Caco-2 (cell line): ENCODE measurements at regions not wholly inside any gene's neighbourhood (a gene's known extent, or its start where the extent isn't known, plus 50 kb on each side); places are given as distances from the start of the nearest gene placed in this dataset.

Experiments
- BruUV-seq: library from RNA; stranded (reverse); fragments of 400-500 nt; replicated peaks from 2 replicates; lab custom pipeline; 2021; lab: Mats Ljungman, UMichigan
- CTCF ChIA-PET: fragments of 300-600 bp; sonication (Branson Sonifier 250); formaldehyde crosslinking; loops from one replicate; lab custom pipeline; 2022; ENCODE audit warnings: antibody characterized with exemption; lab: Charles Lee
- POLR2A ChIA-PET: fragments of 300-600 bp; sonication (Branson Sonifier 250); formaldehyde crosslinking; loops from one replicate; lab custom pipeline; 2022; ENCODE audit warnings: antibody characterized with exemption; lab: Charles Lee
- DNase-seq, 2 experiments: peaks; one replicate each; pipeline versions ENCODE4 v3.0.0 to v3.0.0-alpha.2; 2020 to 2022
- H3K27me3 ChIP-seq: replicated peaks from 2 replicates; pipeline ENCODE4 v1.6.0; 2011; ENCODE audit warnings: low read length; ENCODE audit not compliant: control insufficient read depth, insufficient read depth
- H3K36me3 ChIP-seq: 2 replicates; pipeline ENCODE4 v1.5.1; 2011; ENCODE audit warnings: low read length; ENCODE audit not compliant: control insufficient read depth, insufficient read depth
- H3K4me1 ChIP-seq: fragments of 250-450 bp; sonication (Bioruptor Pico); 2 replicates; pipeline ENCODE4 v1.5.1; 2020; ENCODE audit warnings: mild to moderate bottlenecking
- H3K4me3 ChIP-seq: 2 replicates; pipeline ENCODE4 v1.5.1; 2011; ENCODE audit warnings: low read depth, mild to moderate bottlenecking, control low read depth, low read length
- H3K9me3 ChIP-seq: fragments of 250-450 bp; sonication (Bioruptor Pico); 2 replicates; pipeline ENCODE4 v1.5.1; 2020; ENCODE audit warnings: mild to moderate bottlenecking, moderate library complexity
- H3K27ac Mint-ChIP-seq: one replicate; pipeline ENCODE4 v1.8.0; 2022; ENCODE audit warnings: mixed read lengths; ENCODE audit not compliant: unreplicated experiment
- H3K27me3 Mint-ChIP-seq: one replicate; pipeline ENCODE4 v1.8.0; 2022; ENCODE audit warnings: mixed read lengths; ENCODE audit not compliant: insufficient read depth, unreplicated experiment
- H3K36me3 Mint-ChIP-seq: one replicate; pipeline ENCODE4 v1.8.0; 2022; ENCODE audit warnings: mild to moderate bottlenecking, mixed read lengths; ENCODE audit not compliant: insufficient read depth, unreplicated experiment
- H3K4me1 Mint-ChIP-seq: one replicate; pipeline ENCODE4 v1.8.0; 2022; ENCODE audit warnings: low read depth, mixed read lengths; ENCODE audit not compliant: unreplicated experiment
- H3K4me3 Mint-ChIP-seq: one replicate; pipeline ENCODE4 v1.8.0; 2022; ENCODE audit warnings: mild to moderate bottlenecking, moderate library complexity, mixed read lengths; ENCODE audit not compliant: unreplicated experiment
- H3K9me3 Mint-ChIP-seq: one replicate; pipeline ENCODE4 v1.8.0; 2022; ENCODE audit warnings: mixed read lengths; ENCODE audit not compliant: unreplicated experiment
- intact Hi-C: fragments of 100-400 bp; cut with micrococcal nuclease; formaldehyde crosslinking; loops from one replicate; pipeline ENCODE4 v1.10.0; 2022; ENCODE audit not compliant: unreplicated experiment
- TF ChIP-seq, protein P1 (sequence below), 2 experiments: fragments of 200-600 bp in 1 of 2; IDR thresholded peaks; 1 replicate in 1 of 2; 2 replicates in 1 of 2; pipeline versions ENCODE4 v1.5.1 to v1.8.0; 2011 to 2022; ENCODE audit warnings: antibody characterized with exemption in 1 of 2, control low read depth in 1 of 2, inconsistent platforms in 1 of 2, low read depth in 1 of 2, low read length in 1 of 2, mild to moderate bottlenecking in 1 of 2, moderate library complexity in 1 of 2; ENCODE audit not compliant: insufficient read depth in 1 of 2, severe bottlenecking in 1 of 2, unreplicated experiment in 1 of 2

DNA sequence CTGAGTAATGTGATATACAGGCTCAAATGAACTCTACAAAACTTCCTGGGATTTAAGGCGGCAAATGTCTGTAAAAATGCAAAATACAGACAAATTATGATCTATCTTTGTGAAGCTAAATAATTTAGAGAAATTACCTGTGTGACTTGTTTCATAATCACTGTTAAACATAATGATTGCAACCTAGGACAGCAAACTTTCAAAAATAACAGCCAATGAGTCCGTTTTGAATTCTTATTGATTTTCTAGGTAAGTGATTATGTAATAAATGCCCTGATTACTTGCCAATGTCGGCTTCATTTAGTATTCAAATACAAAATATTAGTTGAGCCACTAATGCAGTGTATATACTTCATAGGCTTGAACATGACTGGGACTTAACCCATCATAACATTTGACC is 238.2 kb upstream of the DAB2 start:
- POLR2A ChIA-PET = no interaction called here
- no peak for DNase-seq
- Histone ChIP-seq H3K4me3 (no peak overlapping the region), H3K4me1 (no peaks in the 10 kb centered on the region), H3K27me3 (no peaks in the 10 kb centered on the region), H3K9me3 (no peaks in the 10 kb centered on the region), H3K36me3 (no peaks in the 10 kb centered on the region)
- BruUV-seq = no TSS peak
- intact Hi-C loops = no loop called here
- TF ChIP-seq, protein P1, sequence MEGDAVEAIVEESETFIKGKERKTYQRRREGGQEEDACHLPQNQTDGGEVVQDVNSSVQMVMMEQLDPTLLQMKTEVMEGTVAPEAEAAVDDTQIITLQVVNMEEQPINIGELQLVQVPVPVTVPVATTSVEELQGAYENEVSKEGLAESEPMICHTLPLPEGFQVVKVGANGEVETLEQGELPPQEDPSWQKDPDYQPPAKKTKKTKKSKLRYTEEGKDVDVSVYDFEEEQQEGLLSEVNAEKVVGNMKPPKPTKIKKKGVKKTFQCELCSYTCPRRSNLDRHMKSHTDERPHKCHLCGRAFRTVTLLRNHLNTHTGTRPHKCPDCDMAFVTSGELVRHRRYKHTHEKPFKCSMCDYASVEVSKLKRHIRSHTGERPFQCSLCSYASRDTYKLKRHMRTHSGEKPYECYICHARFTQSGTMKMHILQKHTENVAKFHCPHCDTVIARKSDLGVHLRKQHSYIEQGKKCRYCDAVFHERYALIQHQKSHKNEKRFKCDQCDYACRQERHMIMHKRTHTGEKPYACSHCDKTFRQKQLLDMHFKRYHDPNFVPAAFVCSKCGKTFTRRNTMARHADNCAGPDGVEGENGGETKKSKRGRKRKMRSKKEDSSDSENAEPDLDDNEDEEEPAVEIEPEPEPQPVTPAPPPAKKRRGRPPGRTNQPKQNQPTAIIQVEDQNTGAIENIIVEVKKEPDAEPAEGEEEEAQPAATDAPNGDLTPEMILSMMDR (IDR thresholded peaks at IDR 0.05; ENCODE audit: insufficient read depth in 1 of 2, low read depth in 1 of 2, low read length in 1 of 2, severe bottlenecking in 1 of 2, unreplicated experiment in 1 of 2) = no peak
- H3K4me3 Mint-ChIP-seq = no peak overlapping the region
- no peak overlapping the region for H3K27ac Mint-ChIP-seq
- no peaks in the 10 kb centered on the region for H3K36me3 Mint-ChIP-seq
- peaks cover 3% of the 10 kb centered on the region for H3K27me3 Mint-ChIP-seq
- no peaks in the 10 kb centered on the region for H3K9me3 Mint-ChIP-seq
- CTCF ChIA-PET = no interaction called here
- no peaks in the 10 kb centered on the region for H3K4me1 Mint-ChIP-seq

- no TSS peak for BruUV-seq
- Histone ChIP-seq H3K4me3 (no peak overlapping the region), H3K4me1 (no peaks in the 10 kb centered on the region), H3K36me3 (no peaks in the 10 kb centered on the region), H3K27me3 (no peaks in the 10 kb centered on the region), H3K9me3 (no peaks in the 10 kb centered on the region)
- no peaks in the 10 kb centered on the region for H3K4me1 Mint-ChIP-seq
- ChIA-PET POLR2A (no interaction called here), CTCF (no interaction called here)
- H3K4me3 Mint-ChIP-seq = no peak overlapping the region
- H3K27ac Mint-ChIP-seq = no peak overlapping the region
- DNase-seq = no peak
- no peaks in the 10 kb centered on the region for H3K9me3 Mint-ChIP-seq
- TF ChIP-seq, protein P1 (IDR thresholded peaks at IDR 0.05; ENCODE audit: insufficient read depth in 1 of 2, low read depth in 1 of 2, low read length in 1 of 2, severe bottlenecking in 1 of 2, unreplicated experiment in 1 of 2) = no peak
- no peaks in the 10 kb centered on the region for H3K36me3 Mint-ChIP-seq
- intact Hi-C loops = no loop called here
- peaks cover 4% of the 10 kb centered on the region for H3K27me3 Mint-ChIP-seq
Observed at GRCh38 chr5:39661026-39661779, 236.4 kb upstream of the DAB2 start.

DNA sequence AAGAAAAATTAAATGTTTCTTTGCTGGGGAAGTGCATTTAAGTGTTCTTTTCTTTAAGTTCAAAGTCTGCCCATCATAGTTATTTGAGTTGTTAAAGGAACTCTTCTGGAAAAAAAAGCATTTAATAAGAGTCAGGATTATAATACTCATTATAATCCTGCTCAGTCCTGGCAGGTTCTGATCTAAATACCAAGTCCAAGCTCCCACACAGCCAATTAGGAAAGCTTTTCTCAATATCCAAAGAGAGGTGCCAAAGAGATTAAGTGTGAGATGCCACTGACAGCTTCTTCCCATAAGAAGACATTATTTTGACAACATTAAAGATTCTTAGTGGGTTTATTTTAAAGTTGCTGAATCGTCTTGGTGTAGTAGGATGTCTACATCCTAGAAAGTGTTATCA is 235.2 kb upstream of the DAB2 start:
- H3K36me3 Mint-ChIP-seq = no peaks in the 10 kb centered on the region
- peaks cover 4% of the 10 kb centered on the region for H3K27me3 Mint-ChIP-seq
- TF ChIP-seq, protein P1 (IDR thresholded peaks at IDR 0.05; ENCODE audit: insufficient read depth in 1 of 2, low read depth in 1 of 2, low read length in 1 of 2, severe bottlenecking in 1 of 2, unreplicated experiment in 1 of 2) = no peak
- H3K4me1 ChIP-seq = no peaks in the 10 kb centered on the region
- H3K4me1 Mint-ChIP-seq = no peaks in the 10 kb centered on the region
- no TSS peak for BruUV-seq
- no peak overlapping the region for H3K4me3 Mint-ChIP-seq
- no peaks in the 10 kb centered on the region for H3K9me3 Mint-ChIP-seq
- no peak for DNase-seq
- no peak overlapping the region for H3K27ac Mint-ChIP-seq
- ChIA-PET POLR2A (no interaction called here), CTCF (no interaction called here)
- no peak overlapping the region for H3K4me3 ChIP-seq
- intact Hi-C loops = no loop called here
- no peaks in the 10 kb centered on the region for H3K36me3 ChIP-seq
- no peaks in the 10 kb centered on the region for H3K9me3 ChIP-seq
- no peaks in the 10 kb centered on the region for H3K27me3 ChIP-seq
